HuH-7.5 (cell line): ENCODE measurements at regions not wholly inside any gene's neighbourhood (a gene's known extent, or its start where the extent isn't known, plus 50 kb on each side); places are given as distances from the start of the nearest gene placed in this dataset.

ENCODE experiments used
- DNase-seq: peaks from one replicate; pipeline ENCODE4 v3.0.0; 2011; ENCODE audit warnings: low spot score

- DNase-seq, result no peak
Observed at GRCh38 chr18:22114526-22115321, 54.7 kb upstream of the GATA6 start.

GRCh38 chr18:22115573-22115972 lies 53.8 kb upstream of the GATA6 start:
- no peak for DNase-seq
